Endothelial cell (in vitro differentiated cells): ENCODE measurements at regions not wholly inside any gene's neighbourhood (a gene's known extent, or its start where the extent isn't known, plus 50 kb on each side); places are given as distances from the start of the nearest gene placed in this dataset.

Experiments used
- DNase-seq: peaks from one replicate; pipeline ENCODE4 v3.0.0; 2021; ENCODE audit warnings: low spot score
- H3K27ac Mint-ChIP-seq: one replicate; pipeline ENCODE4 v1.8.0; 2021; ENCODE audit warnings: mixed read lengths, inconsistent platforms; ENCODE audit not compliant: unreplicated experiment
- H3K27me3 Mint-ChIP-seq: one replicate; pipeline ENCODE4 v1.8.0; 2021; ENCODE audit warnings: mild to moderate bottlenecking, moderate library complexity, mixed read lengths, inconsistent platforms; ENCODE audit not compliant: unreplicated experiment
- H3K36me3 Mint-ChIP-seq: one replicate; pipeline ENCODE4 v1.8.0; 2021; ENCODE audit warnings: mild to moderate bottlenecking, low read depth, mixed read lengths, inconsistent platforms; ENCODE audit not compliant: unreplicated experiment
- H3K4me1 Mint-ChIP-seq: one replicate; pipeline ENCODE4 v1.8.0; 2021; ENCODE audit warnings: mild to moderate bottlenecking, mixed read lengths, inconsistent platforms; ENCODE audit not compliant: unreplicated experiment
- H3K4me3 Mint-ChIP-seq: one replicate; pipeline ENCODE4 v1.8.0; 2021; ENCODE audit warnings: mild to moderate bottlenecking, mixed read lengths, inconsistent platforms; ENCODE audit not compliant: unreplicated experiment
- H3K9me3 Mint-ChIP-seq: one replicate; pipeline ENCODE4 v1.8.0; 2021; ENCODE audit warnings: mixed read lengths, inconsistent platforms; ENCODE audit not compliant: unreplicated experiment
- CTCF ChIP-seq: fragments of 200-600 bp; sonication (generic); IDR thresholded peaks from one replicate; pipeline ENCODE4 v1.5.0; 2021; ENCODE audit warnings: antibody characterized with exemption; ENCODE audit not compliant: unreplicated experiment

GRCh38 chr15:69505956-69506556 is 53.4 kb downstream of the RPLP1 start:
- H3K27me3 Mint-ChIP-seq = peaks cover 3% of the 10 kb centered on the region
- H3K4me1 Mint-ChIP-seq = no peaks in the 10 kb centered on the region
- no peak for TF ChIP-seq CTCF
- no peaks in the 10 kb centered on the region for H3K9me3 Mint-ChIP-seq
- H3K27ac Mint-ChIP-seq = no peak overlapping the region
- no peaks in the 10 kb centered on the region for H3K36me3 Mint-ChIP-seq
- no peak overlapping the region for H3K4me3 Mint-ChIP-seq
- no peak for DNase-seq

- Mint-ChIP-seq H3K27me3 (peaks cover 3% of the 10 kb centered on the region), H3K4me1 (peaks cover 4% of the 10 kb centered on the region), H3K9me3 (no peaks in the 10 kb centered on the region), H3K36me3 (no peaks in the 10 kb centered on the region), H3K27ac (no peak overlapping the region), H3K4me3 (no peak overlapping the region)
- no peak for DNase-seq
- no peak for TF ChIP-seq CTCF
These were observed 56.0 kb downstream of the RPLP1 start for GRCh38 chr15:69508659-69509058.

GRCh38 chr15:69509131-69509530 is 56.5 kb downstream of the RPLP1 start:
- Mint-ChIP-seq H3K27me3 (peaks cover 1% of the 10 kb centered on the region), H3K9me3 (no peaks in the 10 kb centered on the region), H3K27ac (no peak overlapping the region), H3K36me3 (no peaks in the 10 kb centered on the region), H3K4me1 (peaks cover 4% of the 10 kb centered on the region), H3K4me3 (no peak overlapping the region)
- TF ChIP-seq CTCF = no peak
- no peak for DNase-seq

- no peaks in the 10 kb centered on the region for H3K27me3 Mint-ChIP-seq
- no peak for DNase-seq
- H3K36me3 Mint-ChIP-seq = no peaks in the 10 kb centered on the region
- no peak overlapping the region for H3K27ac Mint-ChIP-seq
- H3K9me3 Mint-ChIP-seq = no peaks in the 10 kb centered on the region
- no peak for TF ChIP-seq CTCF
- peaks cover 4% of the 10 kb centered on the region for H3K4me1 Mint-ChIP-seq
- no peak overlapping the region for H3K4me3 Mint-ChIP-seq
These were observed 57.9 kb downstream of the RPLP1 start for GRCh38 chr15:69510556-69510955.

GRCh38 chr15:69511015-69511414 is 58.4 kb downstream of the RPLP1 start:
- H3K27ac Mint-ChIP-seq = no peak overlapping the region
- H3K4me1 Mint-ChIP-seq = peaks cover 4% of the 10 kb centered on the region
- DNase-seq = no peak
- no peaks in the 10 kb centered on the region for H3K27me3 Mint-ChIP-seq
- TF ChIP-seq CTCF = no peak
- H3K36me3 Mint-ChIP-seq = no peaks in the 10 kb centered on the region
- no peak overlapping the region for H3K4me3 Mint-ChIP-seq
- H3K9me3 Mint-ChIP-seq = no peaks in the 10 kb centered on the region
